HEK293 (cell line): ENCODE measurements at regions not wholly inside any gene's neighbourhood (a gene's known extent, or its start where the extent isn't known, plus 50 kb on each side); places are given as distances from the start of the nearest gene placed in this dataset.
"Not testable (repeated sequence)": the region's sequence is repeated elsewhere in the genome, so short reads cannot be mapped to it uniquely, and the experiment has no call there.

Experiments used
- ATF2 ChIP-seq: fragments of 450-650 bp; formaldehyde crosslinking; IDR thresholded peaks from 2 replicates; pipeline ENCODE4 v1.5.1; 2016; ENCODE audit warnings: missing biosample characterization, missing genetic modification characterization, low read depth
- CTCF ChIP-seq: fragments of 450-650 bp; formaldehyde crosslinking; IDR thresholded peaks from 2 replicates; pipeline ENCODE4 v1.5.1; 2016; ENCODE audit warnings: missing biosample characterization, missing genetic modification characterization
- GLI2 ChIP-seq: fragments of 450-650 bp; formaldehyde crosslinking; IDR thresholded peaks from 2 replicates; pipeline ENCODE4; 2017; ENCODE audit warnings: missing biosample characterization, missing genetic modification characterization, low read depth, borderline replicate concordance
- HOXA7 ChIP-seq: sonication (generic); formaldehyde crosslinking; IDR thresholded peaks from 2 replicates; pipeline ENCODE4 v1.8.1; 2022; ENCODE audit warnings: missing genetic modification reagents, borderline replicate concordance
- PBX3 ChIP-seq: sonication (generic); formaldehyde crosslinking; IDR thresholded peaks from 2 replicates; pipeline ENCODE4 v1.8.1; 2022; ENCODE audit warnings: mild to moderate bottlenecking, moderate library complexity, missing genetic modification reagents
- YY1 ChIP-seq: fragments of 450-650 bp; formaldehyde crosslinking; IDR thresholded peaks from 2 replicates; pipeline ENCODE4 v1.5.1; 2018; ENCODE audit warnings: missing biosample characterization, missing genetic modification characterization
- ZBTB20 ChIP-seq: fragments of 450-650 bp; formaldehyde crosslinking; IDR thresholded peaks from 2 replicates; pipeline ENCODE4 v1.5.1; 2016; ENCODE audit warnings: missing biosample characterization, missing genetic modification characterization
- ZNF280D ChIP-seq: fragments of 450-650 bp; formaldehyde crosslinking; IDR thresholded peaks from 2 replicates; pipeline ENCODE4 v1.5.1; 2016; ENCODE audit warnings: missing biosample characterization, missing genetic modification characterization
- ZNF292 ChIP-seq: fragments of 450-650 bp; formaldehyde crosslinking; IDR thresholded peaks from 2 replicates; pipeline ENCODE4 v1.5.1; 2016; ENCODE audit warnings: low read depth, missing biosample characterization, missing genetic modification characterization, borderline replicate concordance
- ZNF324 ChIP-seq: fragments of 450-650 bp; formaldehyde crosslinking; IDR thresholded peaks from 2 replicates; pipeline ENCODE4 v1.5.1; 2016; ENCODE audit warnings: missing biosample characterization, missing genetic modification characterization
- ZNF501 ChIP-seq: fragments of 450-650 bp; formaldehyde crosslinking; IDR thresholded peaks from 2 replicates; pipeline ENCODE4 v1.5.1; 2016; ENCODE audit warnings: missing biosample characterization, missing genetic modification characterization
- ZNF521 ChIP-seq: fragments of 450-650 bp; formaldehyde crosslinking; IDR thresholded peaks from 2 replicates; pipeline ENCODE4 v1.5.1; 2017; ENCODE audit warnings: missing biosample characterization, mild to moderate bottlenecking, missing genetic modification characterization

- not testable (repeated sequence) for TF ChIP-seq ZNF324 (tag by site-specific recombination); ATF2; YY1 (tag by site-specific recombination); ZNF292; ZBTB20 (tag by site-specific recombination); HOXA7 (CRISPR knock-in tag); ZNF501 (tag by site-specific recombination); CTCF (tag by site-specific recombination); ZNF521 (tag by site-specific recombination); ZNF280D; GLI2 (tag by site-specific recombination); PBX3 (CRISPR knock-in tag)
These were observed 424.2 kb upstream of the MEF2C start for GRCh38 chr5:89307141-89307540.
